GM21515 (cell line): ENCODE measurements at regions not wholly inside any gene's neighbourhood (a gene's known extent, or its start where the extent isn't known, plus 50 kb on each side); places are given as distances from the start of the nearest gene placed in this dataset.
"Not testable (repeated sequence)": the region's sequence is repeated elsewhere in the genome, so short reads cannot be mapped to it uniquely, and the experiment has no call there.

Source experiments
- ATAC-seq: cut with Tn5 transposase; IDR thresholded peaks from one replicate; pipeline ENCODE4 v1.9.1; 2021; ENCODE audit not compliant: unreplicated experiment

- ATAC-seq, result no peak
These were observed 73.2 kb downstream of the ZIC4 start for GRCh38 chr3:147333098-147333497.

GRCh38 chr3:147328711-147329110 is 77.6 kb downstream of the ZIC4 start:
- no peak for ATAC-seq

- ATAC-seq, result no peak
These were observed 82.0 kb downstream of the ZIC4 start for GRCh38 chr3:147324356-147324755.

GRCh38 chr3:147318900-147319299 is 87.4 kb downstream of the ZIC4 start:
- no peak for ATAC-seq

GRCh38 chr3:147317080-147317479 is 89.3 kb downstream of the ZIC4 start:
- ATAC-seq, result not testable (repeated sequence)

GRCh38 chr3:147313513-147313912 is 92.8 kb downstream of the ZIC4 start:
- ATAC-seq, result no peak

GRCh38 chr3:147312786-147313280 is 93.5 kb downstream of the ZIC4 start:
- no peak for ATAC-seq

GRCh38 chr3:147311716-147312115 is 94.6 kb downstream of the ZIC4 start:
- ATAC-seq, result no peak

- no peak for ATAC-seq
These were observed 100.7 kb downstream of the ZIC4 start for GRCh38 chr3:147305533-147306250.

GRCh38 chr3:147304756-147305155 is 101.6 kb downstream of the ZIC4 start:
- ATAC-seq, result no peak

GRCh38 chr3:147301781-147302180 is 104.6 kb downstream of the ZIC4 start:
- no peak for ATAC-seq

- no peak for ATAC-seq
These were observed 106.7 kb downstream of the ZIC4 start for GRCh38 chr3:147299656-147300055.

GRCh38 chr3:147298511-147298982 is 107.8 kb downstream of the ZIC4 start:
- no peak for ATAC-seq

GRCh38 chr3:147297761-147298350 is 108.5 kb downstream of the ZIC4 start:
- no peak for ATAC-seq

GRCh38 chr3:147287370-147287769 is 119.0 kb downstream of the ZIC4 start:
- not testable (repeated sequence) for ATAC-seq

GRCh38 chr3:147269907-147270306 is 136.4 kb downstream of the ZIC4 start:
- ATAC-seq, result no peak

- ATAC-seq, result no peak
These were observed 138.9 kb downstream of the ZIC4 start for GRCh38 chr3:147267434-147267833.

- no peak for ATAC-seq
These were observed 148.4 kb downstream of the ZIC4 start for GRCh38 chr3:147257944-147258343.

- ATAC-seq, result no peak
These were observed 149.6 kb downstream of the ZIC4 start for GRCh38 chr3:147256739-147257138.

GRCh38 chr3:147246906-147247305 is 159.4 kb downstream of the ZIC4 start:
- ATAC-seq, result no peak

- ATAC-seq, result not testable (repeated sequence)
These were observed 160.7 kb downstream of the ZIC4 start for GRCh38 chr3:147245638-147246037.

GRCh38 chr3:147245022-147245421 is 161.3 kb downstream of the ZIC4 start:
- ATAC-seq, result not testable (repeated sequence)
